ENCODE measurements at regions not wholly inside any gene's neighbourhood (a gene's known extent, or its start where the extent isn't known, plus 50 kb on each side); places are given as distances from the start of the nearest gene placed in this dataset.

DNA sequence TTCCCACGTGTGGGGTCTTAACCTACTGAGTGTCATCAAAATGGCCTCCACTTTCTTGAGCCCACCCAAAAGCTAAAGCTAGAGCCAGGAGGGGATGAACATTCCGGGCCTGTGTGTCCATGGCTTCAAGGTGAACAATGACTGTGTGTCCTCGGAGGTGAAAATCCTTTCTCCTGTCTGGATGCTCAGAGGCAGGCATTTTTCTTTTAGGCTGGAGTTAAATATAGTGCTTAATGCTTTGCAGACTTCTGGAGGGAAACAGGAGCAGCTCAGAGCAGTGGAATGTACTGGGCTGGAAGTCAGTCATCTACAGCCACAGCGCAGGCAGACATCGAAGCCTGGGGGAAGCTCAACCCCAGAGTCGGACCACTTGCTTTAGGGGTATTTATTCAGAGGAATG, 68.6 kb upstream of the TMEM45B start:
- H3K4me3 ChIP-seq, result no peak overlapping the region
- FAIRE-seq (no peak), DNase-seq (ENCODE audit: extremely low read depth in 1 of 4, low spot score in 3 of 4) (no peak), ATAC-seq (no peak)
- H4K20me1 ChIP-seq (replicated peaks; ENCODE audit: control insufficient read depth, insufficient read depth, low read length), result no peaks in the 10 kb centered on the region
- intact Hi-C loops (cut with micrococcal nuclease) (no loop called here), in situ Hi-C loops (cut with MboI) (loop anchor here (5.0 kb wide), 1 partner anchor 370 kb away; the partner anchor contains the start of gene BARX2)
- H3K4me2 ChIP-seq (ENCODE audit: insufficient read depth, low read length), result no peak overlapping the region
- peaks cover 0 to 6% of the 10 kb centered on the region in 2 experiments; a peak in 2 of 5 replicates for H3K4me1 ChIP-seq (replicated peaks in 1 of 2; ENCODE audit: control insufficient read depth in 2 of 2, insufficient read depth in 2 of 2, low read length in 2 of 2)
- H3K27me3 ChIP-seq (ENCODE audit: control insufficient read depth in 2 of 2, insufficient read depth in 2 of 2, low read length in 2 of 2), result peaks cover 16 to 27% of the 10 kb centered on the region in 2 experiments; a peak in 4 of 5 replicates
- no TSS peak for BruUV-seq (replicated peaks)
- POLR2A ChIA-PET, result no interaction called here
- H2AFZ ChIP-seq (ENCODE audit: low read depth, low read length), result no peak overlapping the region
- no peaks in the 10 kb centered on the region for H3K79me2 ChIP-seq (ENCODE audit: control insufficient read depth, insufficient read depth, low read length)
- 1% methylated on average over 6 of the region's 6 CpGs for WGBS (ENCODE audit: insufficient coverage, low coverage, missing lambda C conversion rate)
- CTCF ChIA-PET (ENCODE audit: low intra/inter-chr PET ratio), result interaction anchor here (0.7 kb wide), 1 partner anchor 431 kb away, joined by 3 read pairs; no protein-coding TSS in a partner anchor
- no peak overlapping the region for H3K9ac ChIP-seq (ENCODE audit: insufficient read depth in 1 of 2, low read depth in 2 of 2, low read length in 2 of 2)
- H3K9me1 ChIP-seq (ENCODE audit: control insufficient read depth, insufficient read depth, low read length), result no peaks in the 10 kb centered on the region
- H3K27ac ChIP-seq (ENCODE audit: extremely low read depth, low read depth, low read length), result no peak overlapping the region
- no peaks in the 10 kb centered on the region for H3K36me3 ChIP-seq (ENCODE audit: control insufficient read depth, insufficient read depth, low read length)
- TF ChIP-seq CBX3 (IDR thresholded peaks at IDR 0.05; ENCODE audit: borderline replicate concordance in 1 of 2, low read length in 2 of 2), result no peak
- TF ChIP-seq MAFG (tag; conservative IDR thresholded peaks at IDR 0.05), result no peak
- no peak for TF ChIP-seq DACH1 (IDR thresholded peaks at IDR 0.05; ENCODE audit: partially characterized antibody)
- no peak for TF ChIP-seq ZNF143 (CRISPR knock-in tag; IDR thresholded peaks at IDR 0.05)
- no peak for TF ChIP-seq JUN (IDR thresholded peaks at IDR 0.05; ENCODE audit: borderline replicate concordance, low read depth, low read length)
- no peak for TF ChIP-seq JUN (CRISPR knock-in tag; IDR thresholded peaks at IDR 0.05; ENCODE audit: borderline replicate concordance)
- TF ChIP-seq SMC3 (conservative IDR thresholded peaks at IDR 0.05; ENCODE audit: insufficient read depth, low read depth, low read length), result no peak
- TF ChIP-seq MEF2A (IDR thresholded peaks at IDR 0.05; ENCODE audit: control insufficient read depth, low read depth, low read length), result no peak
- no peak for TF ChIP-seq ZNF347 (CRISPR knock-in tag; IDR thresholded peaks at IDR 0.05; ENCODE audit: low read depth)
- no peak for TF ChIP-seq SNAPC5 (CRISPR knock-in tag; IDR thresholded peaks at IDR 0.05)
- TF ChIP-seq ZNF184 (CRISPR knock-in tag; IDR thresholded peaks at IDR 0.05), result no peak
- TF ChIP-seq E4F1 (CRISPR knock-in tag; IDR thresholded peaks at IDR 0.05; ENCODE audit: borderline replicate concordance), result no peak
- TF ChIP-seq ZNF551 (CRISPR knock-in tag; IDR thresholded peaks at IDR 0.05), result no peak
- no peak for TF ChIP-seq NCOA4 (IDR thresholded peaks at IDR 0.05; ENCODE audit: partially characterized antibody)
- H3K9me3 ChIP-seq (replicated peaks; ENCODE audit: control insufficient read depth, insufficient read depth, low read depth, low read length), result no peaks in the 10 kb centered on the region

All from K562 (cell line).